NT2/D1 (cell line): ENCODE measurements at regions not wholly inside any gene's neighbourhood (a gene's known extent, or its start where the extent isn't known, plus 50 kb on each side); places are given as distances from the start of the nearest gene placed in this dataset.
"Not testable (repeated sequence)": the region's sequence is repeated elsewhere in the genome, so short reads cannot be mapped to it uniquely, and the experiment has no call there.

Experiments used
- DNase-seq: peaks from one replicate; pipeline ENCODE4 v3.0.0-alpha.2; 2011; ENCODE audit warnings: low read depth, low spot score
- H3K27me3 ChIP-seq: 2 replicates; pipeline ENCODE4 v1.6.0; 2011; ENCODE audit warnings: mild to moderate bottlenecking; ENCODE audit not compliant: insufficient read length, insufficient read depth
- H3K36me3 ChIP-seq: 2 replicates; pipeline ENCODE4 v1.6.1; 2011; ENCODE audit warnings: mild to moderate bottlenecking, low read length, mixed read lengths; ENCODE audit not compliant: insufficient read depth, insufficient read length
- H3K4me1 ChIP-seq: 2 replicates; pipeline ENCODE4 v1.5.1; 2011; ENCODE audit not compliant: insufficient read depth, insufficient read length
- H3K4me3 ChIP-seq: 2 replicates; pipeline ENCODE4 v1.5.1; 2011; ENCODE audit warnings: low read depth; ENCODE audit not compliant: insufficient read length
- H3K9ac ChIP-seq: 2 replicates; pipeline ENCODE4 v1.6.0; 2011; ENCODE audit warnings: low read depth; ENCODE audit not compliant: insufficient read length
- H3K9me3 ChIP-seq: 2 replicates; pipeline ENCODE4 v1.5.1; 2011; ENCODE audit warnings: mild to moderate bottlenecking, low read length; ENCODE audit not compliant: insufficient read depth
- SUZ12 ChIP-seq: IDR thresholded peaks from 2 replicates; pipeline ENCODE4 v1.6.1; 2011; ENCODE audit not compliant: insufficient read length, insufficient read depth; ENCODE audit errors: extremely low read depth
- YY1 ChIP-seq: IDR thresholded peaks from 2 replicates; pipeline ENCODE4 v1.6.1; 2011; ENCODE audit not compliant: insufficient read length, insufficient read depth
- ZNF274 ChIP-seq: IDR thresholded peaks from 2 replicates; pipeline ENCODE4 v1.6.1; 2011; ENCODE audit warnings: mild to moderate bottlenecking, low read depth, low read length

GRCh38 chrX:97895751-97896150 lies 1012.0 kb downstream of the RPA4 start:
- no peaks in the 10 kb centered on the region for H3K4me1 ChIP-seq
- H3K27me3 ChIP-seq = no peaks in the 10 kb centered on the region
- H3K9ac ChIP-seq = no peak overlapping the region
- H3K4me3 ChIP-seq = no peak overlapping the region
- no peak for TF ChIP-seq YY1
- H3K9me3 ChIP-seq = no peaks in the 10 kb centered on the region
- DNase-seq = no peak
- H3K36me3 ChIP-seq = no peaks in the 10 kb centered on the region

- Histone ChIP-seq H3K4me3 (no peak overlapping the region), H3K36me3 (no peaks in the 10 kb centered on the region), H3K9me3 (no peaks in the 10 kb centered on the region), H3K27me3 (no peaks in the 10 kb centered on the region), H3K4me1 (no peaks in the 10 kb centered on the region), H3K9ac (no peak overlapping the region)
- no peak for DNase-seq
- no peak for TF ChIP-seq ZNF274
- no peak for TF ChIP-seq YY1
- TF ChIP-seq SUZ12 = no peak
These were observed 1014.3 kb downstream of the RPA4 start for GRCh38 chrX:97897998-97898397.

DNA sequence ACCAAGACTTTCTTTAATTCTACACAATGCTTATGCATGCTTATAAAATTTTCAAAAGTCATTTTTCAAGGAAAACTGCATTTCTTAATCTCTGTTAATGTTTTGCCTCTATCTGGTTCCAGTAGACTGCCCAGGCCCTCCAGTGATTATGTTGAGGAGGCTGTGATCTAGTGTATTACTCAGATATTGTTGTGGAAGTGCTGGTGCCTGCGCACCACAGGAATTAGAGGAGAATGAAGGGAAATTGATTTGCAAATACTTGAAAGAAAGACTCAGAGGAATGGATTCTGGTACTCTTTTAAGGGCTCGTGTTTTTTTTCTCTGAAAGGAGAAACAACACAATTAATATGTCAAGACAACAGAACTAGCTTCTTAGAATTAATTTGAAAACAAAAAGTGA lies 1015.1 kb downstream of the RPA4 start:
- no peaks in the 10 kb centered on the region for H3K4me1 ChIP-seq
- H3K27me3 ChIP-seq = no peaks in the 10 kb centered on the region
- TF ChIP-seq SUZ12 = no peak
- H3K9me3 ChIP-seq = no peaks in the 10 kb centered on the region
- H3K36me3 ChIP-seq = no peaks in the 10 kb centered on the region
- no peak overlapping the region for H3K4me3 ChIP-seq
- no peak overlapping the region for H3K9ac ChIP-seq
- DNase-seq = no peak

GRCh38 chrX:97907791-97908190 lies 1024.1 kb downstream of the RPA4 start:
- Histone ChIP-seq H3K27me3 (no peaks in the 10 kb centered on the region), H3K4me1 (no peaks in the 10 kb centered on the region), H3K4me3 (no peak overlapping the region), H3K9me3 (no peaks in the 10 kb centered on the region; the same call in 1 of the 2 replicates), H3K9ac (no peak overlapping the region), H3K36me3 (no peaks in the 10 kb centered on the region)
- TF ChIP-seq SUZ12 (no peak), YY1 (no peak), ZNF274 (no peak)
- no peak for DNase-seq

DNA sequence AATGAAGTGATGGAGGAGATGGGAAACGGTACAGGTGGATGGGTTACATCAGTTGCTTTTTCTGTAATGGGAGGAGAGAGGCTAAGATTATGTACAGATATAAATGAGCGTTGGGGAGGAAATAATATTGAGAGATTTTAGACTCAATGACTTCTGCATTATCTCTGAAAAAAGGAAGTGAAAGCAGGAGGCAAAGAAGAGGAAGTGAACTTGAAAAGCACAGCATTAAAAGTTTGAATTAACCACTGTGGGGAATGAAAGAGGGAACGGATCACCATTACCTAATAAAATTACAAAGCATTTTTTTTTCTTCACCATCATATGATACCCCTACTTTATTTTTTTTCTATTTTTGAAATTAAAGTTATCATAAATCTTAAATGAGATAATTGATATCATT lies 1025.5 kb downstream of the RPA4 start:
- Histone ChIP-seq H3K9ac (no peak overlapping the region), H3K9me3 (no peaks in the 10 kb centered on the region; the same call in 1 of the 2 replicates), H3K27me3 (no peaks in the 10 kb centered on the region), H3K4me1 (no peaks in the 10 kb centered on the region), H3K36me3 (no peaks in the 10 kb centered on the region), H3K4me3 (no peak overlapping the region)
- no peak for DNase-seq
- TF ChIP-seq YY1 = no peak
- TF ChIP-seq ZNF274 = no peak
- TF ChIP-seq SUZ12 = no peak

DNA sequence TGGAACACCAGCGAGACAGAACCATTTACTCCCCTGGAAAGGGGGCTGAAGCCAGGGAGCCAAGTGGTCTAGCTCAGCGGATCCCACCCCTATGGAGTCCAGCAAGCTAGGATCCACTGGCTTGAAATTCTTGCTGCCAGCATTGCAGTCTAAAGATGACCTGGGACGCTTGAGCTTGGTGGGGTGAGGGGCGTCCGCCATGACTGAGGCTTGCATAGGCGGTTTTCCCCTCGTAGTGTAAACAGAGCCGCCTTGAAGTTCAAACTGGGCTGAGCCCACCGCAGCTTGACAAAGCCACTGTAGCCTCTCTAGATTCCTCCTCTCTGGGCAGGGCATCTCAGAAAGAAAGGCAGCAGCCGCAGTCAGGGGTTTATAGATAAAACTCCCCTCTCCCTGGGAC lies 1031.7 kb downstream of the RPA4 start:
- not testable (repeated sequence) for H3K27me3 ChIP-seq, H3K9ac ChIP-seq, H3K4me1 ChIP-seq, H3K9me3 ChIP-seq, H3K36me3 ChIP-seq, DNase-seq, H3K4me3 ChIP-seq

- not testable (repeated sequence) for DNase-seq, H3K9me3 ChIP-seq, H3K9ac ChIP-seq, H3K4me3 ChIP-seq, H3K27me3 ChIP-seq, H3K36me3 ChIP-seq, H3K4me1 ChIP-seq
These were observed 1037.5 kb downstream of the RPA4 start for GRCh38 chrX:97921223-97921622.

- no peak for DNase-seq
- no peaks in the 10 kb centered on the region for H3K36me3 ChIP-seq
- no peak for TF ChIP-seq ZNF274
- no peak for TF ChIP-seq SUZ12
- no peak for TF ChIP-seq YY1
- H3K9me3 ChIP-seq = no peaks in the 10 kb centered on the region
- H3K9ac ChIP-seq = no peak overlapping the region
- no peaks in the 10 kb centered on the region for H3K4me1 ChIP-seq
- H3K4me3 ChIP-seq = no peak overlapping the region
- no peaks in the 10 kb centered on the region for H3K27me3 ChIP-seq
These were observed 1047.9 kb downstream of the RPA4 start for GRCh38 chrX:97931586-97931985.
